Activated naive CD4-positive, alpha-beta T cell treated with anti-CD3 and anti-CD28 coated beads, Interleukin-2, amount 10 ng/mL, durations not matched to agents 7 days and 5 days (primary cell): ENCODE measurements at regions not wholly inside any gene's neighbourhood (a gene's known extent, or its start where the extent isn't known, plus 50 kb on each side); places are given as distances from the start of the nearest gene placed in this dataset.
"Not testable (repeated sequence)": the region's sequence is repeated elsewhere in the genome, so short reads cannot be mapped to it uniquely, and the experiment has no call there.

Experiments used
- CTCF ChIA-PET: fragments of 350-600 bp; sonication (Branson Sonifier 250); formaldehyde crosslinking; loops from one replicate; lab custom pipeline; 2021; ENCODE audit warnings: antibody characterized with exemption; lab: Charles Lee
- DNase-seq: peaks from one replicate; pipeline ENCODE4 v3.0.0-alpha.2; 2020
- H3K27ac Mint-ChIP-seq: one replicate; pipeline ENCODE4 v1.8.0; 2021; ENCODE audit warnings: mild to moderate bottlenecking, moderate library complexity, mixed read lengths
- H3K27me3 Mint-ChIP-seq: one replicate; pipeline ENCODE4 v1.8.0; 2021; ENCODE audit warnings: mild to moderate bottlenecking, mixed read lengths
- H3K36me3 Mint-ChIP-seq: one replicate; pipeline ENCODE4 v1.8.0; 2021; ENCODE audit warnings: mixed read lengths
- H3K4me1 Mint-ChIP-seq: one replicate; pipeline ENCODE4 v1.8.0; 2021; ENCODE audit warnings: mixed read lengths
- H3K4me3 Mint-ChIP-seq: one replicate; pipeline ENCODE4 v1.8.0; 2021; ENCODE audit warnings: mild to moderate bottlenecking, moderate library complexity, mixed read lengths
- H3K9me3 Mint-ChIP-seq: one replicate; pipeline ENCODE4 v1.8.0; 2021; ENCODE audit warnings: mixed read lengths

- CTCF ChIA-PET, H3K4me3 Mint-ChIP-seq, H3K27me3 Mint-ChIP-seq, H3K36me3 Mint-ChIP-seq, DNase-seq, H3K27ac Mint-ChIP-seq, H3K4me1 Mint-ChIP-seq: not testable (repeated sequence)
- H3K9me3 Mint-ChIP-seq, result peaks cover 27% of the 10 kb centered on the region
Observed at GRCh38 chr22:11561744-11562143, 3966.2 kb upstream of the OR11H1 start.

GRCh38 chr22:11568837-11569563 is 3959.0 kb upstream of the OR11H1 start:
- DNase-seq, CTCF ChIA-PET, H3K4me3 Mint-ChIP-seq, H3K27ac Mint-ChIP-seq, H3K27me3 Mint-ChIP-seq, H3K4me1 Mint-ChIP-seq, H3K36me3 Mint-ChIP-seq: not testable (repeated sequence)
- peaks cover 62% of the 10 kb centered on the region for H3K9me3 Mint-ChIP-seq

GRCh38 chr22:11569564-11569940 is 3958.4 kb upstream of the OR11H1 start:
- H3K4me3 Mint-ChIP-seq, DNase-seq, H3K4me1 Mint-ChIP-seq, H3K27ac Mint-ChIP-seq, H3K27me3 Mint-ChIP-seq, H3K36me3 Mint-ChIP-seq, CTCF ChIA-PET: not testable (repeated sequence)
- H3K9me3 Mint-ChIP-seq, result peaks cover 67% of the 10 kb centered on the region

- CTCF ChIA-PET, H3K36me3 Mint-ChIP-seq, H3K27ac Mint-ChIP-seq, H3K27me3 Mint-ChIP-seq, H3K4me1 Mint-ChIP-seq, DNase-seq, H3K4me3 Mint-ChIP-seq: not testable (repeated sequence)
- peaks cover 76% of the 10 kb centered on the region for H3K9me3 Mint-ChIP-seq
Observed at GRCh38 chr22:11573154-11573553, 3954.8 kb upstream of the OR11H1 start.

GRCh38 chr22:11574231-11574630 is 3953.8 kb upstream of the OR11H1 start:
- CTCF ChIA-PET, result not testable (repeated sequence)
- H3K9me3 Mint-ChIP-seq, result peaks cover 77% of the 10 kb centered on the region

GRCh38 chr22:11574659-11575058 is 3953.3 kb upstream of the OR11H1 start:
- H3K27ac Mint-ChIP-seq, H3K36me3 Mint-ChIP-seq, CTCF ChIA-PET, H3K4me1 Mint-ChIP-seq, DNase-seq, H3K27me3 Mint-ChIP-seq, H3K4me3 Mint-ChIP-seq: not testable (repeated sequence)
- H3K9me3 Mint-ChIP-seq, result peaks cover 77% of the 10 kb centered on the region

More at GRCh38 chr22:11574231-11574630, 3953.8 kb upstream of the OR11H1 start:
- not testable (repeated sequence) for H3K36me3 Mint-ChIP-seq, H3K27me3 Mint-ChIP-seq, DNase-seq, H3K27ac Mint-ChIP-seq, H3K4me1 Mint-ChIP-seq, H3K4me3 Mint-ChIP-seq

- H3K27ac Mint-ChIP-seq, CTCF ChIA-PET, H3K4me1 Mint-ChIP-seq, H3K4me3 Mint-ChIP-seq, H3K27me3 Mint-ChIP-seq, H3K36me3 Mint-ChIP-seq, DNase-seq: not testable (repeated sequence)
- H3K9me3 Mint-ChIP-seq, result peaks cover 78% of the 10 kb centered on the region
Observed at GRCh38 chr22:11576740-11577139, 3951.3 kb upstream of the OR11H1 start.

GRCh38 chr22:11578115-11578514 is 3949.9 kb upstream of the OR11H1 start:
- H3K27me3 Mint-ChIP-seq, H3K4me1 Mint-ChIP-seq, DNase-seq, CTCF ChIA-PET, H3K36me3 Mint-ChIP-seq, H3K27ac Mint-ChIP-seq, H3K4me3 Mint-ChIP-seq: not testable (repeated sequence)
- peaks cover 76% of the 10 kb centered on the region for H3K9me3 Mint-ChIP-seq

GRCh38 chr22:11578551-11578950 is 3949.4 kb upstream of the OR11H1 start:
- peaks cover 76% of the 10 kb centered on the region for H3K9me3 Mint-ChIP-seq
- H3K4me3 Mint-ChIP-seq, H3K27me3 Mint-ChIP-seq, CTCF ChIA-PET, H3K36me3 Mint-ChIP-seq, H3K4me1 Mint-ChIP-seq, H3K27ac Mint-ChIP-seq, DNase-seq: not testable (repeated sequence)

- H3K4me1 Mint-ChIP-seq, CTCF ChIA-PET, H3K27ac Mint-ChIP-seq, H3K36me3 Mint-ChIP-seq, H3K4me3 Mint-ChIP-seq, H3K27me3 Mint-ChIP-seq, DNase-seq: not testable (repeated sequence)
- H3K9me3 Mint-ChIP-seq, result peaks cover 61% of the 10 kb centered on the region
Observed at GRCh38 chr22:11582048-11582447, 3945.9 kb upstream of the OR11H1 start.

- H3K36me3 Mint-ChIP-seq, CTCF ChIA-PET, H3K4me3 Mint-ChIP-seq, H3K27me3 Mint-ChIP-seq, H3K27ac Mint-ChIP-seq, H3K4me1 Mint-ChIP-seq, DNase-seq: not testable (repeated sequence)
- H3K9me3 Mint-ChIP-seq, result peaks cover 49% of the 10 kb centered on the region
Observed at GRCh38 chr22:11584231-11584630, 3943.8 kb upstream of the OR11H1 start.

GRCh38 chr22:11594552-11594951 is 3933.4 kb upstream of the OR11H1 start:
- CTCF ChIA-PET, H3K36me3 Mint-ChIP-seq, H3K4me3 Mint-ChIP-seq, H3K4me1 Mint-ChIP-seq, H3K27ac Mint-ChIP-seq, H3K27me3 Mint-ChIP-seq, DNase-seq: not testable (repeated sequence)
- peaks cover 65% of the 10 kb centered on the region for H3K9me3 Mint-ChIP-seq

- peaks cover 56% of the 10 kb centered on the region for H3K9me3 Mint-ChIP-seq
- H3K27ac Mint-ChIP-seq, H3K4me1 Mint-ChIP-seq, DNase-seq, H3K27me3 Mint-ChIP-seq, CTCF ChIA-PET, H3K4me3 Mint-ChIP-seq, H3K36me3 Mint-ChIP-seq: not testable (repeated sequence)
Observed at GRCh38 chr22:11597666-11598358, 3930.2 kb upstream of the OR11H1 start.

- H3K27me3 Mint-ChIP-seq, result no peaks in the 10 kb centered on the region
- peaks cover 3% of the 10 kb centered on the region for H3K36me3 Mint-ChIP-seq
- no peak overlapping the region for H3K27ac Mint-ChIP-seq
- CTCF ChIA-PET, result no interaction called here
- H3K9me3 Mint-ChIP-seq, result peaks cover 51% of the 10 kb centered on the region
- no peak overlapping the region for H3K4me3 Mint-ChIP-seq
- no peaks in the 10 kb centered on the region for H3K4me1 Mint-ChIP-seq
- no peak for DNase-seq
Observed at GRCh38 chr22:11598492-11599440, 3929.2 kb upstream of the OR11H1 start.
